ENCODE measurements at regions not wholly inside any gene's neighbourhood (a gene's known extent, or its start where the extent isn't known, plus 50 kb on each side); places are given as distances from the start of the nearest gene placed in this dataset.

DNA sequence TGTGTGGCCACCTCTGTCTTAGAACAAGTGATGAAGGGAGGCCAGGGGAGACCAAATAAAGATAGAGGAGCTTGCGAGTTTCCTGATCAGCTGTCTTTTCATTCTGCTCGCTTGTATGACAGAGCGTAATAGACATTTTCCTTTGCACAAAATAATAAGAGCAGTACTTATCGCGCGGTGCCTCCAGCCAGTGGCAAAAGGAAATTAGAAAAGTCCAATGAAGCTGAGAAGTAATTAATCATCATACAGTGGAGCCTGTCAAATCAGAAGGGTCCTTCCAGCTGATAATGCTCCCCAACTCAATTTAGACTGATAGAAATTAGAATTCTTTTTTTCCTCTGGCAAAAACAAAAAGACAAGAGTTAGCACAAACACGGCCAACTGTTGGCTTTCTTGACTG lies 307.0 kb upstream of the IRX5 start:
- DNase-seq, result no peak

DNA sequence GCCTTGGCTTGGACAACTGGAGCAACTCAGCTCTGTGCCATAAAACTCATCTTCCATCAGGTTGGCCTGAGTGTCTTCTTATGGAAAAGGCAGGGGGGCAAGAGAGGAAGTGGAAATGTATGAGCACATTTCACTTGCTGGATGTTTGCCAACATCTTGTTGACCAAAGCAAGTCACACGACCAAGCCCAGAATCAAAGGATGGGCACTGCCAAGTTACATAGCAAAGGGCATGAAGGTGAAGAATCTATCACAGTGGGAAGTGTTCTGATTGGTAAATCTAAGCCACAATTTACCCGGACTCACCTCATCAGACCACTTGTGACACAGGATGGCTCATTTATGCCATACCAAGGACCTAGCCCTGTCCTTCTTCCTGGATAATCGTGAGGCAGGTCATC lies 310.5 kb upstream of the IRX5 start:
- DNase-seq, result peak; percentile 21

DNA sequence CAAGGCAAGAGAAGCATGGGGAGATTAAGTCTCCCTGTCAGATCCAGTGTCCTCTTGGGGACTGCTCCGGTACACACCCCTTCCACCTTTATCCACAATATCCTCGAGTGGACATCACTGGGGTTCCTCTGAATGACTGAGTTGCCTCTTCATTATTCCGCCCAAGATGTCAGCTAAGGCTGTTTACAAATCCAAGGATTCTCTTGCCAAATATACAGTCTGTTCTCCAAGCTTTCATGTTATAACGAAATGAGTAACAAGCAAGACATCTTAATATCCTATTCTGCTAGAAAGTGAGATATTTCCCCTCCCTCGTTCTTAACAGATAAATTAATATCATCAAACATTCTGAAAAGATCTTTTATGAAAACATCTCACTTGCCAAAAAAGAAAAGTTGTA lies 314.1 kb upstream of the IRX5 start:
- no peak for DNase-seq

DNA sequence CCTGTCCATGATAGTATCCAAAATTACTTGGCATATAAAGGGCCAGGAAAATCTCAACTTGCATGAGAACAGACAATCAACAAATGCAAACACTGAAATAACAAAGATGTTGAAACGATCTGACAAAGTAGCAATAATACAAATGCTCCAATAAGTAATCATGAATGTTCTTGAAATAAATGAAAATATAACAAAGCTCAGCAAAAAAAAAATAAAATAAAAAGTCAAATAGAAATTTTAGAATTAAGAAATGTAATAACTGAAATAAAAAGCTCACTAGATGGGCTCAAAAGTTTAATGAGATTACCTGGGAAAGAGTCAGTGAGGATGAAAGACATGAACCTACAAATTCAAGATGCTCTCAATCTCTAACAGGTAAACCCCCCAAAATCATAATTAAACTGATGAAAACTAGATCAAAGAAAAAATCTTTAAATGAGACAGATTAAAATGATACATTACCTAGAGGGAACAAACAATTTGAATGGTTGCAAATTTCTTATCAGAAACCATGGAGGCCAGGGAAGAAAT lies 319.0 kb upstream of the IRX3 start:
- no peak for DNase-seq

DNA sequence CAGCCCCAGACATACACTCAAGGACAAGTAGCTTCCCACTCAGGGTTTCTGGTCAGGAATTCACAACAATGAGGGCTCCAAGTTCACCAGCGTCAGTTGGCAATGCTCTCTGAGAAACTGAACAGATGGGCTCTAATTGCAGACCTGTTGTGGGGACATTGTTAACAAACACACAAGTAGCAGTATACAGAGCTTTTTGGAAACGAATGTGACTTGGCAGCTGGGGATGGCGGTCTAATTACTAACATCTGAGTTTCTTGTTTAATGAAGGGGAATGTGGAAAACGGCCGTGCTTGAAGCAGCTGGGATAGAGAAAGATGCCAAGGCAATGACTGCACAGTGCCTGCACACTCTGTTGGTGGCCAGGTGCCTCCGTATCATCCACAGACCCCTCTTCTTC lies 316.1 kb upstream of the IRX3 start:
- peak; percentile 85 for DNase-seq

DNA sequence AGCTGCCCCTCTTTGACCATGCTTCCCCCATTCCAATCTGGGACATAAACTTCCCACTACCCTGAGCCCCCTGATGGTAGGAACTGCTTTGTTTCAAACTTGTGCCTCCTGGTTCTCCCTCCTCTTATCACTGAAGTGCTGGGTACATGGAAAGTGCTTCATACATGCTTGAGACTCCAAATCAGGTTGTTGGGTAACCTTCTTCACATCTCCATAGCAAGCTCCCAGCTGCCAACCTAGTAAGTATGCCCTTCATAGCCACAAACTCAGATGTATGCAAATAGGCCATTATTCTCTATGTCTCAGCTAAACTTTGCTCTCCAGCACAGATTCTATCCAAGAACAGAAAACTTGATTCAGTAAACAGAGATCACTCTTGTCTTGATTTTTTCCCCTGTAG lies 310.6 kb upstream of the IRX3 start:
- DNase-seq, result no peak

DNA sequence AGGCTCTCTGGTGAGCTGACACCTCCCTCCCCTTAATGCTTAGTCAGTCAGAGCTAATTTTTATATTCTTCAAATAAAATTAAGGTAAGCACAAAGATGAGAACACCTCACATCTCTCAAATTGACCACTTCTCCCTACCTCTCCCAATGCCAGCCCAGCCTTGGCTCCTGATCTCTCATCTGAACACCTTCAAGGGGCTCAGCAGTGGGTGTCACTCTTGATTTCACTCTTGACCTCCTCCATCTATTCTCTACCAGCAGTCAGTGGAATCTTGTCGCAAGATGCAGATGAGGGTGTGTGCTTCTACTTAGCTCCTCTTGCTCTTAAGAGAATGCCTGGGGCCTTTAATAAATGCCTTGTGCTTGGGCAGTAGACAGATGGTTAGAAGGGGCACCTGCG lies 309.0 kb upstream of the IRX3 start:
- DNase-seq, result peak; percentile 63

DNA sequence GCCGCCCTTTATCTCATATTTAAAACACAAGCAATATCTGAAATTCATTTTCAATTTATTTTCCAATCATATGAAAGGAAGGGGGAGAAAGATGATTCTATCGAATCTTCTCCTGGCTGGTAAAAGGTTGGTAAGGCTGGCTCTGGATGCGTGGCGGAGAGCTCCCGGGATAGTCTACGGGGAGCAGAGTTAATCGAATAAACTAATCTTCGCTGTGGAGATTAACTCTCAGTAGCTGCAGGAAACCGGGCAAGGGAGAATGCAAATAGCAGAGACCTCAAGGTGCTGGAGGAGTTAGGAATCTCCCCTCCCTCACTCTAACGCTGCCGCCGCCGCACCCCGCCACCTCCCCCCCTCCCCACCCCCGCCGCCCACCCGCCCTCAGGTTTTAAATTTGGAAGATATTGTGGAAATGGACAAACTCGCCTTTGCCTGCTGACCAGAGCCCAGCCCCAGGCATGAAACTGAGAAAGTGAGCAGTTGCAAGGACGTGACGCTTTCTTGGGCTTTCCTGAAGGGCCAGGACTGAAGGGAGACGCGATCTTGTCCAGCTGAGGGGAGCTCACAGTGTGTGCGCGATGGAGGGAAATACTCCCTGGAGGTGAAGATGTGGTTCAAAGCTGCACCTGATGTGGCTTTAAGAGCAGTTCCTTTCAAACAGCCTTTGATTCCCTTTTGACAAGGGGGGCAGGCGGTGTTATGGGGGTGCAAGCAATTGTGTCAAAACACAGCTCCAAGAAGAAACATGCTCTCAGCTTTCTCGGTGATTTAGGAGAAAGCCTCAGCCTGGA lies 308.2 kb upstream of the IRX3 start:
- no peak for DNase-seq

DNA sequence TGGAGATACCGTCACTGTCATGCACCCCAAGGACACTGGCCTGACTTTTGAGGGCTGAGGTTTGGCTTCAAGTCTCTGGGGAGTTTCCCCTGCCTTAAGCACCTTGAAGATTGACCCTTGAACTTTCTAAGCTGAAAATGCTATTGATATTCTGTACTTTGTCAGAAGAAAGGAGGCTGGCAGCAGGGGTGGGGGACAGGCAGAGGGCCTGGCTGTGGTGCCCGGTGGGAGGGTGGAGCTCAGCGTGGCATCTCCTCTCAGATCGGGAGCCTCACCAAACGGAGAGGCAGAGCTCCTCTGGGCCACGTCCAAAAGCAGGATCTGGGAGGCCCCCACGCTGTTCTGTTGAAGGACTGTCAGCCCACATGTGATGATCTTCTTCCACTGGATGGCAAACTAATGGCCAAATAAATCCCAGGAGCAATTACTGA lies 305.2 kb upstream of the IRX3 start:
- peak; percentile 66 for DNase-seq

DNA sequence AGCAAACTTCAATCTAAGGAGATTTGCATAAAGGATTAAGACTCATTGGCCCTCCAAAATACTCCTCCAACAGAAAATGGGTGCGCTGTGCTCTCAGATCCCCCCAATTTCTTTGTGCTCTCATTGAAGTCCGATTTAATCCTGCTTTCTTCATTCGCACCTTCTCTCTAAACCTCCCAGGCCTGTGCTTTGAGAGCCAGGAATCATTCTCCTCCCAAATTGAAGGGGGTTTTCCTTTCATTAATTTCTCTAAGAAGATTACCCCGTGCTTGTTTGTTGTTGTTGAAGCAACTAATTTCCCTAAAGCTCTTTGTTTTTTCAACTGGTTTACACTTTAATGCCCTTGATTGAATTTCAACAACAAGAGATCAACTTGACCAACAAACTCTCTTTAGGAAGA lies 304.2 kb upstream of the IRX3 start:
- DNase-seq, result no peak

DNA sequence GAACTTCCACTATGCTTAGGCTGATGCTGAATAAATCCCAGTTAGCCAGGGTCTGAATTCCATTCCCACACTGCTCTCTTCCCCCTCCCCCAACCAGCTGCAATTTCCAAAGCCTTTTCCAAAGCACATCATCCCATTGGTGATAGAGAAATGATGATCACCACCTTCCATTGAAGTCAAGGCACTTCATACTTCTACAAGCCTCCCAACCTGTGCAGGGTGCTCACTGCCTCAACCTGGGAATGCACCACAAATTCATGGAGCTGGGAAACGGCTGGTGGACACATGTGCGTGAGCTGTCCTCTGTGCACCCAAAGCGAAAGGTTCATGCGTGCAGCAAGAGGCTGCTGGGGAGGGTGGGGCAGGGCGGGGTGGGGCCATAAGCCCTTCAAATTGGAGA lies 302.7 kb upstream of the IRX3 start:
- no peak for DNase-seq

DNA sequence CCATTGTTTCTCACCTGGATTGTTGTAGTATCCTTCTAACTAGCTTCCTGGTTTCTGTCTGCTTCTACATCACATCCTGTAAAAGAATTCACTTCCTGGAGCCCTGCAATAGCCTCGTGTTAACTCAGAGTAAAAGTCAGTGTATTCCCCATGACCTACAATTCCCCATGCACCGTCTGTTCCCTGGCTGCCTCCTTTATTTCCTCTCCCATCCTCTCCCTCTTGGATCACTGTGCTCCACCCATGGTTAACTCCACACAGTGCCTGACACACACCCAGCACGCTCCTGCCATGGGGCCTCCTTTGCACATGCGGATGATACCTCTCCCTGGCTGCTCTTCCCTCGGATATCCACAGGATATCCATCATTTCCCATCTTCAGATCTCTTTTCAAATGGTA lies 301.4 kb upstream of the IRX3 start:
- DNase-seq, result no peak

DNA sequence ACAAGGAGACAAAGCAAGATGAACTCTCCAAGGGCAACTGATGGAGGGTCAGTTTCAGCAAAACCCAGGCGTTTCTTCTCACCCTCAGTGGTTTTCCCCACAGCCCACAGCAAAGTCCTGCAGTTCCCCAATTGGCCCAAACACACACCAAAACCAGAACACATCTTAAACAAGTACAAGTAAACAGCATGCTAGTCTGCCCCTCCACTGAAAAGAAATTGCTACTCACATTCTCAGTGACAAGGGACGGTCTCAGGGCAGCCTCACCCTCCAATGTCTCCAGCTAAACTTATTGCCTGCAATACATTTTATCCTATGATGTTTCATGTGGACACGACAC lies 300.6 kb upstream of the IRX3 start:
- no peak for DNase-seq

DNA sequence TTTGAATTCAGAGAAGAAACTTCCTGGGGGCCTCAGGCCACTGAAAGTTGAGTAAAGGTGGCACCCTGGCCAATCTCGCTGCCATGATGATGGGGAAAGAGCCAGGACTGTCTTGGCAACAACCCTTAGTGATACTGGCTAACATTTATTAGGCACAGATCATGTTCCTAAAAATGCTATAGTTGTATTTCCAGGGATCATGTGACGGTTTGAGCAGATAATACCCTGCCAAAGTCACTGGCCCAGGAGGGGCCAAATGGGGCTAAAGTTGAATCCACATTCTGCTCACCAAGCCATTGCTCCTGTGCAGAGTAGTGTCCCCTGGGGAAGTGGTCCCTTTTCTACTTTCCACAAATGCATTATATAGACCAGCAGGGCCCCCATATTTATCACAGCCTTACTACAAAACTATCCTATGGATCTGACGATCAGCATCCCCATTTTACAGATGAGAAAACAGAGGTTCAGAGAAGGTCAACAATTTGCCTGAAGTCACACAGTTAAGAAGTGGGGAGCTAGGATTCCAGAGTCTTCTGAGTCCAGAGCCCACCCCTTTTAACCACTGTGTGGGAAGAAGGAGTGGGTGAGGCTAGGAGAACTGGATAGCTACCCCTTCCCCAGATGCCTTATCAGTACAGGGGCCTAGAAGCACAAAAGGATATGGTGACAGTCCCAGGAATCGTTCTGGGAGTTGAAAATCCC lies 300.0 kb upstream of the IRX3 start:
- DNase-seq, result no peak

DNA sequence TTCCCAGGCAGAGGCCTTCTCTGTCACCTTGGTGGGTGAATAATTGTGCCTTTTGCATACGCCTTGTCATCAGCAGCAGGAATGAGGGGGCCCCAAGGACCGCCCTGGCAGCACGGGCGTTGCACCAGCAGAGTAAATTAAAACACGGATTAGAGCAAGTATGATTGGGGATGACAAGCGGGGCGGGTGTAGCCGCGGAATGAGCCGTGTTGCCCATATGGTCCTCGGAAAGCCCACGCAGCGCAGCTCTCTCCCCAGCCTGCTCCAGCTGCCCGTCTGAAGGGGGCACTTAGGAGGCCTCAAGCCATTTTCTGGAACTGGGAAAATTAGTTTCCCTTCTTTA lies 299.4 kb upstream of the IRX3 start:
- DNase-seq, result no peak

DNA sequence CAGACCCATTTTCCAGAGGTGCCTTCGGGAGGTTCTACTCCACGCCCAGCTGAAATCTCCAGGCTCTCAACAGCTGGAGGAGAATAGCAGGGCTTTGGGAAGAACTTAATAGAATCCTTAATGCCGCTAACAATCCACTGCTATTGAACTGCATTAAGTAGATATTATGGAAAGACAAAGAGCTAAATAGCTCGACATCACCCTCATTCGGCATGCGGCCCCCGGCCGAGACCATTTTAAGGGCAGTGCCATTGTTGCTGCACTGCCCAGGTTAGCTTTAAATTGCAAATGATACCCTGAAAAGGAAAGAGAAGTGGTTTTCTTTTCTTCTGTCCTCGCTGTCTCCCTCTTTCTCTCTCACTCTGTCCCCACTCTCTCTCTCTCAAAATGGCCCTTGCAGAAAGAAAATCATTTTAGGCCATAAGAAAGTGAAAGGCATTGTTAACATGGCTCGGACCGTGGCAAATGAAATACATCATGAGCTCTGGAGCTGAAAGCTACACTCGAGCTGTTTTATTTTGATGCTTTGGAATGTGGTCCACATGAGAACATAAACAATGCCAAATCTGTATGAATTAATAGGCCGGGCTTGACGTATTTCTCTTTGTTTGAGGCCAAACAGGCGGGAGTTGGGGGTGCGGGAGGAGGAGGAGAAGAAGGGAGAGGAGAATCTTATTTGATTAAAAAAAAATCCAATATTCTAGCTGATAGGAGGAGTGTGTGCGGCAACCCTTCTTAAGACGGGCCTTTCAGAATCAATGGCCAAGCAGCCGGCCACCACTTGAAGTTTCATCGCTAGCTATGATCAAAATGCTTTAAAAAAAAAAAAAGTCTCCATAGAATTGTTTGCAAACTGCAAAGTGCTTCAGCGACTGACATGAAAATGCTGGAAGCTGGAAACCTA lies 298.8 kb upstream of the IRX3 start:
- no peak for DNase-seq

DNA sequence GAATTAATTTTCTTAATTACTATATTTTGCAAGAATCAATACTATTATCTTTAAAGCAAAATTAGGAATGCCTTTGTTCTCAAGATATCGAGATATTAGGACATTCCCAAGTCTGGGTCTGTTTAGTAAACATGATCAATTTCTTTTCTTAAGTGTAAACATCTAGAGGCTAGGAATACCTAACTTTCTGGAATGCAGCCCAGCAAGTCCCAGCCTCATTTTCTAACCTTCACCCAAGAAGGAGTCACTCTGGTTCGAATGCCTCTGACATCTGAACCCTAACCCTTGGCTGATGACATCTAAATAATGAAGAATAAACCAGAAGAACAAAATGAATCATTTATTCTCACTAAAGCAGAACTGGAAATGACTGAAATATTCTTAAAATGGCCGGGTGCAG lies 297.5 kb upstream of the IRX3 start:
- no peak for DNase-seq

DNA sequence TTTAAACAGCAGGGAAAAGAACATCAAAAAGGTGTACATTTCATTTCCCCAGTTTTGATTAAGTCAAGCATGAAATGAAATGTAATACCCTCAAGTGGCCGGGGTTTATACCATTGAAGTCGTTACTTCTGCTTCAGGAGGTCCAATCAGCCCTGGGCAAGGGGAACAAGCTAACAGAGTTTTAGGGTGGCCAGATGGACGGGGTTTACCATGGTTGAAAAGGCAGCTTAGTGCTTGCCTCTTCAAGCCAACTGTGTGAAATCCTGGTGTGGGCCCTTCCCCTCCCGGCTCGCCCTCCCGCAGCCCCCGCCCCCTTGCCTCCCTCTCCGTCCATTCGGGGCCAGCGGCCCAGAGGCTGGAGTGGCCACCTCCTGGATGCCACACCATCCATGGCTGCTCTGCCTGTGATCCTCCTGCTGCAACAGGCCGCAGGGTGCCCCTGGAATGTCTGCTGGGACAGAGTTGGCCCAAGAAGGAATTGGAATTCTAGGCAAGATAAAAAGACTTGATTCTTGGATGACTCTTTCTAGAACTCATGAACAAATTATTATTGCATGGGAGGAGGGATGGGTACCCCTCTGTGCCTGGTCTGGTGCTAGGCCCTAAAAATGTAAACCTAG lies 296.2 kb upstream of the IRX3 start:
- DNase-seq, result peak; percentile 61

DNA sequence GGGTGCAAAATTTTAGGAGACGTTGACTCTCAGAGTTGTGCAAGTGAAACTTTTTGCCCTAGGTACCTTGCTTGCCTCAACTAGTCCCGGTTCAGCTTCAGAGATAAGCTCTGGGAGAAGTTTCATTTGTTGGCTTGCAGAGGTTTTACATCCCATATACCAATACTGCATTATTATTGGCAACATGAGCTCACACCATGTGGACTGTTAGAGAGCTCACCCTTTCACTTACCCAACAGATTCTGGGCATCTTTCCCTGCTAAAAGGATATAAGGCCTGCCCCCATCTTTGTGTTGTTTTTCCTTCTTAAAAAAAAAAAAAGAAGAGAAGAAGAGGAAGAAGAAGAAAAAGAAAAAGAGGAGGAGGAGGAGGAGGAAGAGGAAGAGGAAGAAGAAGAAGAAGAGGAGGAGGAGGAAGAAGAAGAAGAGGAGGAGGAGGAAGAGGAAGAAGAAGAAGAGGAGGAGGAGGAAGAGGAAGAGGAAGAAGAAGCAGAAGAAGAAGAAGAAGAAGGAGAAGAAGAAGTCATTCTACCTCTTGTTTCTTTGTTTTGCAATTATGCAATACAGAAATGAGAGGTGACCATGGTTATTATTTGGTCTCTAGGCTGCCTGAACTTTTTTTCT lies 292.6 kb upstream of the IRX3 start:
- DNase-seq, result no peak

DNA sequence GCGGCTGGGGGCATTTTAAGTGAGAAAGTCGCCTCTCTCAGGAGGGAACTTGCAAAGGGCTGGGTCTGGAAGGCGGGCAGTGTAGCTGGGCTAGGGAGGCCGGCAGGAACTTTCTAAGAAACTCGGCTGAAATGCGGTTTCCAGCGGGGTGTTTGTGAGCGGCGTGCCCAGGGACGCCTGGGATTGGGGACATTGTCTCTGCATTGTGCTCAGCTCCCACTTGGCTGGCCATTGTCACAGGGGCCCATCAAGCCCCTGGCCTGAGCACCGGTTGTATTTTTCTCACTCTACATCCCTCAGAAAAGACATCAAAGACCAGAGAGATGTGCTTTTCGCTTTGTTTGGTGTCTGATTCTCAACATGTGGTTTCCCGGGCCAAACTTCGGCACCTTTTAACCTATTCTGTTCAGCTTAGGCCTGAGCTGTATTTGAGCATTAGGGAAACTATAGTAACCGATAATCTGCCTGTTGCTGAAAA lies 291.1 kb upstream of the IRX3 start:
- DNase-seq, result no peak

DNA sequence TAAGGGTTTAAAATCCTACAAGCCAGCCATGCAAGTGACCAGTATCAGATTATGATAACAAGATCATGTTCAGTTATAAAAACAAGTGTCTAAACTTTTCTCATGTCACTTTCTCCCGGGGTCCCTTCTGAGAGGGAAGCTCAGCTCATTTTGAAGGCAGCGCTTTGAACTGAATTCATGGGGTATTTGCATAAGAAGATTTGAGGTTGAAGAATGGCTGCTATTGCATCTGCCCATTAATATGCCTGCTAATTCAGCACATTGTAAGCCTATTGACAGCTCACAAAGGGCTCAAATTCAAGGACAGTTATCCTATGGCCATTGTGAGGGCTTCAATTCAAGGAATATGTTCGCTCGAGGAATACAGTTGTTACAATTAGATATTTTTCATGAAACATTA lies 290.2 kb upstream of the IRX3 start:
- no peak for DNase-seq

Data from NCI-H69 (cell line).